Endodermal cell (in vitro differentiated cells): ENCODE measurements at regions not wholly inside any gene's neighbourhood (a gene's known extent, or its start where the extent isn't known, plus 50 kb on each side); places are given as distances from the start of the nearest gene placed in this dataset.

Experiments used
- DNase-seq: peaks from one replicate; pipeline ENCODE4 v3.0.0-alpha.2; 2017
- H3K27ac ChIP-seq: 2 replicates; pipeline ENCODE4 v1.5.1; 2013; ENCODE audit warnings: mild to moderate bottlenecking, low read depth, low read length, moderate library complexity
- H3K27me3 ChIP-seq: 2 replicates; pipeline ENCODE4 v1.6.1; 2013; ENCODE audit warnings: mild to moderate bottlenecking, low read length, moderate library complexity; ENCODE audit not compliant: insufficient read depth, control insufficient read depth, poor library complexity, severe bottlenecking
- H3K36me3 ChIP-seq: 2 replicates; pipeline ENCODE4 v1.7.0; 2013; ENCODE audit warnings: mild to moderate bottlenecking, low read length, moderate library complexity; ENCODE audit not compliant: control insufficient read depth, insufficient read depth
- H3K4me1 ChIP-seq: one replicate; pipeline ENCODE4 v1.7.0; 2013; ENCODE audit warnings: low read length; ENCODE audit not compliant: control insufficient read depth, insufficient read depth
- H3K4me3 ChIP-seq: 2 replicates; pipeline ENCODE4 v1.5.1; 2013; ENCODE audit warnings: mild to moderate bottlenecking, low read length, moderate library complexity
- H3K9ac ChIP-seq: 2 replicates; pipeline ENCODE4 v1.6.1; 2013; ENCODE audit warnings: mild to moderate bottlenecking, low read length, moderate library complexity; ENCODE audit not compliant: poor library complexity, severe bottlenecking; ENCODE audit errors: extremely low read depth
- H3K9me3 ChIP-seq: 2 replicates; pipeline ENCODE4 v1.6.1; 2013; ENCODE audit warnings: mild to moderate bottlenecking, low read length, moderate library complexity; ENCODE audit not compliant: control insufficient read depth
- H3K27ac Mint-ChIP-seq: 2 replicates; pipeline ENCODE4 v1.8.0; 2020; ENCODE audit warnings: mixed read lengths
- H3K27me3 Mint-ChIP-seq: 2 replicates; pipeline ENCODE4 v1.8.0; 2021; ENCODE audit warnings: mild to moderate bottlenecking, mixed read lengths; ENCODE audit not compliant: insufficient read depth
- H3K36me3 Mint-ChIP-seq: 2 replicates; pipeline ENCODE4 v1.8.0; 2020; ENCODE audit warnings: low read depth, mixed read lengths
- H3K4me1 Mint-ChIP-seq: 2 replicates; pipeline ENCODE4 v1.8.0; 2020; ENCODE audit warnings: mixed read lengths
- H3K4me3 Mint-ChIP-seq: 2 replicates; pipeline ENCODE4 v1.8.0; 2020; ENCODE audit warnings: mild to moderate bottlenecking, moderate library complexity, mixed read lengths
- H3K9me3 Mint-ChIP-seq: 2 replicates; pipeline ENCODE4 v1.8.0; 2020; ENCODE audit warnings: mild to moderate bottlenecking, mixed read lengths
- CTCF ChIP-seq: fragments of 200-600 bp; sonication (generic); conservative IDR thresholded peaks from 2 replicates; pipeline ENCODE4 v1.5.0; 2021; ENCODE audit warnings: antibody characterized with exemption, mild to moderate bottlenecking
- WGBS, 2 experiments: methylation state at CpG; one replicate each; pipeline versions ENCODE4 v1.1.5 to v1.1.7; 2013; ENCODE audit warnings: missing lambda C conversion rate in 2 of 2, mixed read lengths in 1 of 2; ENCODE audit not compliant: insufficient coverage in 1 of 2, insufficient read length in 1 of 2; 5-methylcytosine and 5-hydroxymethylcytosine counted together

GRCh38 chr6:51077821-51078518, 259.3 kb downstream of the TFAP2B start:
- H3K36me3 ChIP-seq: no peaks in the 10 kb centered on the region
- Mint-ChIP-seq H3K36me3 (no peaks in the 10 kb centered on the region), H3K27me3 (peaks cover 14% of the 10 kb centered on the region), H3K4me3 (no peak overlapping the region), H3K9me3 (no peaks in the 10 kb centered on the region), H3K27ac (peak overlapping the region; percentile 84), H3K4me1 (peaks cover 11% of the 10 kb centered on the region)
- peak; percentile 86 for DNase-seq
- H3K4me1 ChIP-seq: peaks cover 4% of the 10 kb centered on the region
- no peak overlapping the region for H3K9ac ChIP-seq
- H3K4me3 ChIP-seq: no peak overlapping the region
- H3K9me3 ChIP-seq: no peaks in the 10 kb centered on the region
- no peaks in the 10 kb centered on the region for H3K27me3 ChIP-seq
- H3K27ac ChIP-seq: no peak overlapping the region
- WGBS, 2 experiments: 75 to 93% methylated on average over 3 of the region's 3 CpGs
- TF ChIP-seq CTCF: no peak

- no peak for TF ChIP-seq CTCF
- peaks cover 8% of the 10 kb centered on the region for H3K27me3 Mint-ChIP-seq
- Histone ChIP-seq H3K36me3 (no peaks in the 10 kb centered on the region), H3K9ac (no peak overlapping the region), H3K27ac (no peak overlapping the region), H3K4me3 (no peak overlapping the region), H3K9me3 (peaks cover 17% of the 10 kb centered on the region), H3K4me1 (no peaks in the 10 kb centered on the region), H3K27me3 (no peaks in the 10 kb centered on the region)
- DNase-seq: no peak
- H3K27ac Mint-ChIP-seq: no peak overlapping the region
- H3K9me3 Mint-ChIP-seq: peaks cover 15% of the 10 kb centered on the region
- H3K36me3 Mint-ChIP-seq: no peaks in the 10 kb centered on the region
- no peaks in the 10 kb centered on the region for H3K4me1 Mint-ChIP-seq
- no peak overlapping the region for H3K4me3 Mint-ChIP-seq
Observed at GRCh38 chr6:51090343-51090742, 271.7 kb downstream of the TFAP2B start.

GRCh38 chr6:51093871-51094270, 275.2 kb downstream of the TFAP2B start:
- Mint-ChIP-seq H3K36me3 (no peaks in the 10 kb centered on the region), H3K4me3 (no peak overlapping the region), H3K27ac (no peak overlapping the region), H3K27me3 (no peaks in the 10 kb centered on the region), H3K4me1 (no peaks in the 10 kb centered on the region), H3K9me3 (peaks cover 15% of the 10 kb centered on the region)
- H3K27ac ChIP-seq: no peak overlapping the region
- H3K4me3 ChIP-seq: no peak overlapping the region
- H3K9ac ChIP-seq: no peak overlapping the region
- WGBS, 2 experiments: 80 to 88% methylated on average over 1 to 2 of the region's 3 CpGs
- H3K9me3 ChIP-seq: peaks cover 17% of the 10 kb centered on the region
- H3K36me3 ChIP-seq: no peaks in the 10 kb centered on the region
- no peak for TF ChIP-seq CTCF
- no peak for DNase-seq
- peaks cover 5% of the 10 kb centered on the region for H3K27me3 ChIP-seq
- H3K4me1 ChIP-seq: no peaks in the 10 kb centered on the region
